AG04450 (cell line): ENCODE measurements at regions not wholly inside any gene's neighbourhood (a gene's known extent, or its start where the extent isn't known, plus 50 kb on each side); places are given as distances from the start of the nearest gene placed in this dataset.
"Not testable (repeated sequence)": the region's sequence is repeated elsewhere in the genome, so short reads cannot be mapped to it uniquely, and the experiment has no call there.

Experiments used
- CTCF ChIA-PET: fragments of 300-600, 350-600 bp; formaldehyde crosslinking; extraction: SDS; loops from one replicate; lab custom pipeline; 2022; ENCODE audit warnings: antibody characterized with exemption, inconsistent platforms; lab: Charles Lee
- POLR2A ChIA-PET: fragments of 350-600 bp; formaldehyde crosslinking; extraction: SDS; loops from one replicate; lab custom pipeline; 2021; ENCODE audit warnings: antibody characterized with exemption, inconsistent platforms; lab: Yijun Ruan, JAX
- DNase-seq: peaks from one replicate; pipeline ENCODE4 v3.0.0-alpha.2; 2011; ENCODE audit warnings: low read depth, low spot score
- H3K27ac ChIP-seq: one replicate; pipeline ENCODE4 v1.5.1; 2012; ENCODE audit warnings: low read depth, low read length, control low read depth
- H3K27me3 ChIP-seq: one replicate; pipeline ENCODE4 v1.6.0; 2012; ENCODE audit warnings: low read length; ENCODE audit not compliant: control insufficient read depth, insufficient read depth
- H3K4me3 ChIP-seq: 2 replicates; pipeline ENCODE4 v1.5.1; 2011; ENCODE audit warnings: mild to moderate bottlenecking, low read depth, low read length, control low read depth
- H3K9me3 ChIP-seq: 2 replicates; pipeline ENCODE4 v1.5.1; 2012; ENCODE audit warnings: low read length; ENCODE audit not compliant: control insufficient read depth, insufficient read depth
- CTCF ChIP-seq: IDR thresholded peaks from 2 replicates; pipeline ENCODE4 v1.5.1; 2011; ENCODE audit warnings: low read depth, low read length, control low read depth, inconsistent platforms

GRCh38 chr10:25105743-25106260, 69.0 kb upstream of the GPR158 start:
- Histone ChIP-seq H3K9me3 (no peaks in the 10 kb centered on the region), H3K27me3 (no peaks in the 10 kb centered on the region), H3K27ac (no peak overlapping the region), H3K4me3 (no peak overlapping the region)
- DNase-seq: no peak
- TF ChIP-seq CTCF: no peak
- POLR2A ChIA-PET: no interaction called here
- CTCF ChIA-PET: no interaction called here

GRCh38 chr10:25107756-25108155, 67.0 kb upstream of the GPR158 start:
- H3K27ac ChIP-seq: no peak overlapping the region
- ChIA-PET POLR2A (no interaction called here), CTCF (no interaction called here)
- H3K9me3 ChIP-seq: no peaks in the 10 kb centered on the region
- no peak overlapping the region for H3K4me3 ChIP-seq
- DNase-seq: no peak
- TF ChIP-seq CTCF: no peak
- H3K27me3 ChIP-seq: no peaks in the 10 kb centered on the region

- H3K4me3 ChIP-seq, CTCF ChIA-PET, H3K27ac ChIP-seq, H3K9me3 ChIP-seq, H3K27me3 ChIP-seq, DNase-seq, POLR2A ChIA-PET: not testable (repeated sequence)
Measured at GRCh38 chr10:25109896-25110295, 64.9 kb upstream of the GPR158 start.

- H3K9me3 ChIP-seq: no peaks in the 10 kb centered on the region
- H3K27me3 ChIP-seq: no peaks in the 10 kb centered on the region
- CTCF ChIA-PET: interaction anchor here (0.6 to 2.2 kb wide), 10 partner anchors 10 to 1368 kb away, joined by 3 to 7 read pairs (median 5); no protein-coding TSS in a partner anchor
- DNase-seq: no peak
- H3K4me3 ChIP-seq: no peak overlapping the region
- POLR2A ChIA-PET: no interaction called here
- no peak for TF ChIP-seq CTCF
- no peak overlapping the region for H3K27ac ChIP-seq
Measured at GRCh38 chr10:25112016-25112415, 62.8 kb upstream of the GPR158 start.

- TF ChIP-seq CTCF: peak; percentile 83
- no peaks in the 10 kb centered on the region for H3K27me3 ChIP-seq
- CTCF ChIA-PET: interaction anchor here (0.6 to 2.2 kb wide), 14 partner anchors 8 to 496 kb away, joined by 3 to 10 read pairs (median 4); no protein-coding TSS in a partner anchor
- no peak overlapping the region for H3K4me3 ChIP-seq
- POLR2A ChIA-PET: no interaction called here
- no peaks in the 10 kb centered on the region for H3K9me3 ChIP-seq
- no peak overlapping the region for H3K27ac ChIP-seq
- peak; percentile 10 for DNase-seq
Measured at GRCh38 chr10:25113191-25114035, 61.4 kb upstream of the GPR158 start.
